SW480 (cell line): ENCODE measurements at regions not wholly inside any gene's neighbourhood (a gene's known extent, or its start where the extent isn't known, plus 50 kb on each side); places are given as distances from the start of the nearest gene placed in this dataset.

Experiments used
- DNase-seq: peaks from one replicate; pipeline ENCODE4 v3.0.0-alpha.2; 2016; ENCODE audit warnings: low spot score

DNA sequence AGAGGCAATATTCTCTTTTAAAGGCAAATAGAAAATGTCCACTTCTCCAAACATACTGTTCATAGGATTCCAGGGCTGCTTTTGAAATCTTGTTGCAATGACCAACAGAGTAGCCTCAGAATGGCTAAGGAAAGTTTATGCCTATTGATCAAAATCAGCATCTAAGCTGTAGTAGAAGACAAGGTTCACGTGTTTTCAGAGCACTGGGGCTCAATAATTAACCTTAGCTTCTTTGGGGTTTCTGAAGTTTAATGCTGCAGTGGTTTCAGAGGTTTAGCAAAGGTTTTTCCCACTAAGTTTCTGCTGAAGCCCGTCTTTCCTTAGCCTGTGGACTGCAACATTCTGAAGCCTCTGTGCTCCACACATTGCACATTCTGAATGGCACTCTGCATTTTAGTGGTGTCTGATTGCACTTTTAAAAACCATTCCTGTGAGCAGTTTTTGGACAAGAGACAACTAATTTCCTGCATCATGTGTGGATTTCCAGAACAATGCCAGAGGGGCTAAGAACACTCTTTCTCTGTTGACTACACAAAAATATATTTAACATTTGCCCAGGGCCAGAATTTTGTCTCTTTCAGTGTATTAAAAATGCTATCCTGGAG, 342.5 kb downstream of the PTEN start:
- no peak for DNase-seq

DNA sequence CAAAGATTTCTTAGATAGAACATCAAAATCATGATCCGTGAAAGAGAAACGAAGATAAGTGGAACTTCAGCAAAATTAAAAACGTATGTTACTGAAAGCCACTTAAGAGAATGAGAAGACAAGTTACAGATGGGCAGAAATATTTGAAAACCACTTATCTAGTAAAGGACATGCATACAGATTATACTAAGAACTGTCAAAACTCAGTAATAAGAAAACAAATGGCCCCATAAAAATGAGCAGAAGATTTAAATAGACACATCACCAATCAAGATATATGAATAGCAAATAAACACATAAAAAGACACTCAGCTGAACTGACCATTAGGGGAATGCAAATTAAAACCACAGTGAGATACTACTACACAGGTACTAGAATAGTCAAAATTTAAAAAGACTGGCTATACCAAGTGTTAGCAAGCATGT, 343.7 kb downstream of the PTEN start:
- DNase-seq: no peak

DNA sequence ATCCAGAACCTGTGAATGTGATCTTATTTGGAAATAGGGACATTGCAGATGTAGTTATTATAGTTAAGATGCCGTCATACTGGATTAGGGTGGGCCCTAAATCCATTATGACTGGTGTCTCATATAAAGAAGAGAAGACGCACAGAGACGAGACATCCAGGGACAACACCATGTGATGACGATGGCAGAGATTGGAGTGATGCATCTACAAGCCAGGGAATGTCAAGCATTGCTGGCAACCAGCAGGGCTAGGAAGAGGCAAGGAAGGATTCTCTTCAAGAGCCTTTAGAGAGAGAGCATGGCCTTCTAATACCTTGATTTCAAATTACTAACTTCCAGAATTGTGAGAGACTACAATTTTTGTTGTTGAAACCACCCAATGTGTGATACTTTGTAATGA, 345.8 kb downstream of the PTEN start:
- no peak for DNase-seq

DNA sequence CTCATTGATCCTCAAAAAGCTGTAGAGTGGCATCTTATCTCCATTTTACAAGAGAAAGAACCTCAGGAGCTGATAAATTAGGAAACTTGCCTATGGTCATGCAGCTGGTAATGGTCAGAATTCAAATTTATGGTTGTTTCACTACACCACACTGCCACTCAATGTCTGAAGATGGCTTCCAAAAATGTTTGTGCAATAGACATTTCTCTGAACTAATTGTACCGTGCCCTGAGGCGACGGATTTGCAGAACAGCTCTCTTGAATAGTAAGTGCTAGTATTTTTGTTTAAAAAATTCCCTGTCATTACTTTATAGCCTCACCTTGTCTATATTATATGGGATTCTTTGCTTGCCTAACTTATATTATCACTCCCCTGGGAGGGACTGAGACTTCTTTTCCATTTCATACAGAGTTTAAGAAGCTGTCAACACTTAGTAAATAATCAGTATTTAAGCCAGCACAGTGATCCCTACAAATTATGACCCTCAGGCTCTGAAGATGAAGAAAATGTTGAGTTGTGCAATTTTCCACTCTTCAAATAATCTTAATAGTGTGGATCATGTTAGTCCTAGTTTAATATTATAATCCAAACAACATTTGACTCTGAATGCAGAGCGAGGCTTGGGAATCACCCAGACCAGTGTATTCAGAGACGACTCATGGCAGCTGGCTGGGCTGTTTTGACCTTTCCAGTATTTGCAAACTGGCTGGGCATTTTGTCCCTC, 346.6 kb downstream of the PTEN start:
- DNase-seq: no peak

DNA sequence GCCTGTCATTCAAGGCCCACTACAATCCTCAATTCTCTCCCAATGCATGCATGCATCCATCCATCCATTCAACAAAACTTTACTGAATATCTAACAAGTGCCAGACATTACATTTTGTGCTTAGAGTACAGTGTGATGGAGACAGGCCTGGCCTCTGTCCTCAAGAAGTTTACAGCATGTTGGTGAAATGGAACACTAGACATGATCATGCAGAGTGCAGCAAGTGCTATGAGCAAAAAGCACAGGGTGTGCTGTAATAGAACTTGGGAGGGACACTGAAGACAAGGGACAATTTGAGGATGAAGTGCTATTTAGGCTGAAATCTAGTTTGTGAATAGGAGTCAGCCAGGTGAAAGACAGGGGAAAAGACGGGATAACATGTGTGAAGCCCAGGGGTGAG, 347.8 kb downstream of the PTEN start:
- DNase-seq: no peak

DNA sequence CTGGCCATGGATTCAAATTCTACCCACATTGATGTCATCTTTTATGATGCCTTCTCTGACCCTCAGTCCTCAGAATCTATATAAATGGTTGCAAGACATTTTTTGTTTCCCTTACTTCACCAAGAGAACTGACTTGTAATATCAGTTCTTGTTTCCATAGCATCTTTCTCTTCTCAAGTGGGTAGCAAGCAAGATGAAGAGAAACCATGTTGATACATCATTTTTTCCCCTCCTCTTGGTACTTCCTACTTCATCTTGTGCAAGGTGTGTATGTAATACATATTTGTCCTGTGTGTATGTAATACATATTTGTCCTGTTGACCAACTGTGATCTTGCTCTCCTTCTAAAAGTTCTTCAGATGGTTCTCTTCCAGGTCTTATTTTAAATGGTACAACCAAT, 348.6 kb downstream of the PTEN start:
- DNase-seq: no peak

DNA sequence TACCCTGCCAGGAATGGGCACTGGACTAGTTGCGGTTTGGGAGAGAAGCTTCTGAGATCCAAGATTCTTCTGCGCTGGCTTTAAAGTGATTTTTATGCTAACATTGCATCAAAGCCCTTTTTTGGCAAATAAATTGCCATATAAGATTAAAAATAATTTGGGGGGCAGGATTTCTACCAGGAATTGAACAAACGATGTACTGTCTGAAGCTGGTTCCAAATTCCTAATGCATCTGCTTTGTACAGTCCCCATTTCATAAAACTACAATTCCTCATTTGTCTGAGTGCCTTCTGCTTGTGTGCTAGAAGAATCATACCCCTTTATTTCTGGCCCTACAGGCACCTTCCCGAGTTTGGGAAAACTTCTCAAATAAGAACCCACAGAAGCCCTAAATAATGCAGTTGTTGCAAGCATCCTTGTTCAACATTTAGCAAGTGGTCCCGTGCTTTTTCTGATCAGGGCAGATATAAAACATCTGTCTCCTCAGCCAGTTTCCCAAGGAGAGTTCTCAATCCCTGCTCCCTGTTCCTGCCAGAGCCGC, 349.7 kb downstream of the PTEN start:
- DNase-seq: no peak

DNA sequence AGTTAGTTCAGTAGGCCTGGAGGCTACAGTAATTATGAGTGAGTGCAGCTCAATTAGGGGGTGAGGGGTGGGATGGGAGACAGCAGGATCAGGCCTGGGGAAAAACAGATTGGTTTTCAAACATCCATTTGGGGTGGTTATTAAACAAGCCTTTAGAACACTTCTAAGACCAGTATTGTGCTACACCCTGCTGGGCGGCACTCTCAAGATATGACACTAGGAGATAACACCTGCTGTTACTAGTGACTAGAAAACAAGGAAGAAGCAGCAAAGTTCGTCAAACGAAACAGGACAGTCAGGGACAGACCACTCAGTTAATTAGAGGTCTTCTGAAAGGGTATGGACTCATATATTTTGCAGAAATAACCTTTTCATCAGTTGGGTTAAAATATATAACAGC, 353.6 kb downstream of the PTEN start:
- DNase-seq: no peak

DNA sequence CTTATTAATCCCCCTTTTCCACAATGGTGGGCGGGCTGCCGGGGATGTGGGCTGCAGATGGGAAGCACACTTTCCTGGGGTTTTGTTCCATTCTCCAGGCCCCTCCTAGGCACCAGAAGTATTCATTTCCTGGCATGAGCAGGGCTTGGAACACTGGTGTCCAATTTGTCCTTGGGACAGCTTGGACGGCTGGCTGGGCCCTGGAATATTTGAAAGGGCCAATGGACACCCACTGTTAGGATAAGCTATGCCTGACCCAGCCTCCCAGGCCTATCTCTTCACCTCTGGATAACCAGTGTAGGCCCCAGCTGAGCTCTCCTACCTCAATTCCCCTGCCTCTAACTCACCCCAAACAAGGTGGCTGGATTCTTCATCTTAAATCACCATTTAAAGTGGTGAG, 354.9 kb downstream of the PTEN start:
- DNase-seq: no peak

DNA sequence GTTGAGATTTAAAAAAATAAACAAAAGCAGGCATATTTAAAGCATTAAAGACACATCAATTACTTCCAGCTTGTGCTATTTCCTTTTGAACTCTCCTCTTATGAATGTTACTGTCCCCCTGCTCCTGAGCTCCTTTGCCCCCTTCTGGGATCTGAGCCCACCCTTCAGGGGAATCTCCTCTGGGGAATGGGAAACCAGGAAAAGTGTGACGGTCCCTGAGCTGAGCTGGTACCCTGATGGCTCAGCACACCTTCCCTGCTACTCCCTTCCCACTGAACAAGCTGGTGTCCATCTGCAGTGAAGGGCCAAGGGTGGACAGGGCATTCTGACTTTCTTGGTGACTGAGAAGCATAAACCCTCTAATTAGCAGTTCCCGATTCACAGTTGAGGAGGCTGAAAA, 356.3 kb downstream of the PTEN start:
- no peak for DNase-seq

DNA sequence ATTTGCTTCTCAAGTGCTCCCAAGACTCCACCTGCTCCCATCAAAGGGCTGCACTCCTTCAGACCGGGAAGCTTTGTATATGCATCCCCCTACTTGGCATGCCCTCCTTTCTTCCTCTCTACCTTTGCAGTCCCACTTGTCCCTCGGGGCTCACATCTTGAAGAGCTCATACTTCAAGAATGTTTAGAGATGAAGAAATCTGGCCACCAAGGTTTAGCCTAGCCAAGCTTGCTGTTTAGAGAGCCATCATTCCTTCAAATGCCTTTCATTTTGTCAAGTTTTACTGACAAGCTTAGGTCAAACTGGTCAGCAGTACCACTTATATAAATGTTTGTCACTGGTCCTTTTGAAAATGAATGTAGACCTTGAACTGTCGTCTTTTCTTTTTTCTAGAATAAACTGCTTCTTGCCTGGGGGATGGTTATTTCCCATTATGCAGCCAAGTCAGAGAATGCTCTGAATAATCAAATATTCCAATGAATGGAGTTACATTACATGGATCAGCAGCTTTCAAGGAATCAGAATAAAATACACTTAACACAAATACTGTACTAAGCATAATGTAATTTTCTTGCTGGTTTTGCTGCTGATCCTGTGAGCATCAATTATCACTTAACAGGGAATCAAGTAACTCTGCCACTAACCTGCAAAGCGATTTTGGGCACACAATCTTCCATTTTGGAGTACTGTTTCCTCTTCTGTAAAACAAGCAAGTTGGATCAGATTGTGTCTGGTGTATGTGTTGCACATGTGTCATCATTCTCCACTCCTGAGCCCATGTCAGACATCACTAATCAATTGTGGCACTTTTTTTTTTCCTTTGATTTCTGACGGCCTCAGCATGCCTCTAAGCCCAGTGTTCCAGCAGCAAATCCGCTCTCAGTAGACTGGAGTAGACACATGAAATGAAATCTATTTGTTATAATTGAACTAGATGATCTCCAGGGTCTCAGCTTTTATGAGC, 357.9 kb downstream of the PTEN start:
- no peak for DNase-seq

DNA sequence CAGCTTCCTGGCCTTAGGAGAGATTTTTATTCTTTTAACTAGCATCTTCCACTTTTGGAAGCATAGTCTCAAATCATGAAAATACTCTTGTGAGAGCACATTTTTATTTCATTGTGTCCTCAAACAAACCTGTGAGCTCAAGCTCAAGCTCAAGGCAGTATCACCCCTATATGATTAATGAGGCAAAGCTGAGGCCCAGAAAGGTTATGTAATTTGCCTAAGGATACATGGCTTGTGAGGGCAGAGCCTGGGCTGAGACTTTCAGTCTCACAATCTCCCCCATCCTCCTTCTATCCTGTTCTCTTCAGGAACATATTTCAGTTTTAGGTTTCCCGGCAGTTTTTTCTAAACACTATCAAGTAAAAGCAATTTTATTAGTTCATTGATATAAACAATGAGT, 359.5 kb downstream of the PTEN start:
- DNase-seq: no peak
